ENCODE measurements at regions not wholly inside any gene's neighbourhood (a gene's known extent, or its start where the extent isn't known, plus 50 kb on each side); places are given as distances from the start of the nearest gene placed in this dataset.

DNA sequence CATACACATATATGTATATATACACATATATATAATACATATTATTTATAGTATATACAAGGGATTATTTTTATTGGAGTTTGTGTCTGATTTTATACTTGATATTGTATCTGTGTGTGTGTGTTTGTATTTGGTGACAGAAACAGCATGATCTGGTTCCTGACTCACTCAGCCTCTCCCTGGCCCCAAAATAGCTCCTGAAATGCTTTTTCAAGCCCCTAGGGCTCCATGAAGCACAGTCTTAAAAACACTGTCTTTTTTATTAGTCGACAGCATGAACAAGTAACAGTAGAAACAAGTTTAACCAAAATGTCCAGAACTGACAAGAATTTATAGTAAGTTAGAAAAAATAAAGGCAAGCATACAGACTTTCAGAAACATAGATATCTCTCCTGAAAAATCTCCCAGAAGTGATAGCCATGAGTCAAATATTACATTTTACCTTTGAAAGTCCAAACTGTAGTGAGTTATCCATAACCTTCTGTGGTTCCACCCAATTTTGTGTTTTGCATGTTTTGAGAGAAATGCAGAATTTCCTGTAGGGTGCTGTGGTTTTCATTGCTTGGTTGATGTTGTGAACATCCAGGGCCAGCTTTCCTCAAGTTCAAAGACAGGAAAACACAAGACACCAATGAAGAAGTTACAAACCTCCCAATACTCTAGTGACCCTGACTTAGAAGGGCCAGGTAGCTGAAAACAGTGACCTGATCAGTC, 98.5 kb upstream of the CCDC80 start:
- DNase-seq (ENCODE audit: low read depth in 2 of 2), result peak; percentile 48 to 61
- TF ChIP-seq, protein P1, sequence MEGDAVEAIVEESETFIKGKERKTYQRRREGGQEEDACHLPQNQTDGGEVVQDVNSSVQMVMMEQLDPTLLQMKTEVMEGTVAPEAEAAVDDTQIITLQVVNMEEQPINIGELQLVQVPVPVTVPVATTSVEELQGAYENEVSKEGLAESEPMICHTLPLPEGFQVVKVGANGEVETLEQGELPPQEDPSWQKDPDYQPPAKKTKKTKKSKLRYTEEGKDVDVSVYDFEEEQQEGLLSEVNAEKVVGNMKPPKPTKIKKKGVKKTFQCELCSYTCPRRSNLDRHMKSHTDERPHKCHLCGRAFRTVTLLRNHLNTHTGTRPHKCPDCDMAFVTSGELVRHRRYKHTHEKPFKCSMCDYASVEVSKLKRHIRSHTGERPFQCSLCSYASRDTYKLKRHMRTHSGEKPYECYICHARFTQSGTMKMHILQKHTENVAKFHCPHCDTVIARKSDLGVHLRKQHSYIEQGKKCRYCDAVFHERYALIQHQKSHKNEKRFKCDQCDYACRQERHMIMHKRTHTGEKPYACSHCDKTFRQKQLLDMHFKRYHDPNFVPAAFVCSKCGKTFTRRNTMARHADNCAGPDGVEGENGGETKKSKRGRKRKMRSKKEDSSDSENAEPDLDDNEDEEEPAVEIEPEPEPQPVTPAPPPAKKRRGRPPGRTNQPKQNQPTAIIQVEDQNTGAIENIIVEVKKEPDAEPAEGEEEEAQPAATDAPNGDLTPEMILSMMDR (IDR thresholded peaks at IDR 0.05; ENCODE audit: low read depth, low read length), result no peak
- H3K4me3 ChIP-seq (replicated peaks in 1 of 2; ENCODE audit: low read depth in 2 of 2, low read length in 2 of 2), result no peak overlapping the region

DNA sequence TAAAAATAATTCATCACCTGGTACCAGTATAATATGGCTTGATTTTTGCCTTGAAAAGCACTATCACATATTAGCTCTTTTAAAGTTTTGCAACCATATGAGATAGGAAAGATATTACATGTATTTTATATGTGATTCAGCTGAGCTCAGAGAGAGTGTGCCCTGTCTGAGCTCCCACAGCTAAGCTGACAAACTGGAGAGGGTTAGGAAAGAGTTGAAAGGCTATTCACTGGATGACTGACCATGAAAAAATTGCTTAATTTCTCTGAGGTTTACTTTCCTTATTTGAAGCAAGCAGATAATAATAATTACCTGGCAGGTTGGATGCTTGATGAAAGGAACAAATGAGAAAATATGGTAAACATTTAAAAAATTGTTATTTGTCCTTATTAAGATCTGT, 97.4 kb upstream of the CCDC80 start:
- peak; percentile 66 to 67 for DNase-seq (ENCODE audit: low read depth in 2 of 2)
- TF ChIP-seq, protein P1 (IDR thresholded peaks at IDR 0.05; ENCODE audit: low read depth, low read length), result no peak
- no peak overlapping the region for H3K4me3 ChIP-seq (replicated peaks in 1 of 2; ENCODE audit: low read depth in 2 of 2, low read length in 2 of 2)

DNA sequence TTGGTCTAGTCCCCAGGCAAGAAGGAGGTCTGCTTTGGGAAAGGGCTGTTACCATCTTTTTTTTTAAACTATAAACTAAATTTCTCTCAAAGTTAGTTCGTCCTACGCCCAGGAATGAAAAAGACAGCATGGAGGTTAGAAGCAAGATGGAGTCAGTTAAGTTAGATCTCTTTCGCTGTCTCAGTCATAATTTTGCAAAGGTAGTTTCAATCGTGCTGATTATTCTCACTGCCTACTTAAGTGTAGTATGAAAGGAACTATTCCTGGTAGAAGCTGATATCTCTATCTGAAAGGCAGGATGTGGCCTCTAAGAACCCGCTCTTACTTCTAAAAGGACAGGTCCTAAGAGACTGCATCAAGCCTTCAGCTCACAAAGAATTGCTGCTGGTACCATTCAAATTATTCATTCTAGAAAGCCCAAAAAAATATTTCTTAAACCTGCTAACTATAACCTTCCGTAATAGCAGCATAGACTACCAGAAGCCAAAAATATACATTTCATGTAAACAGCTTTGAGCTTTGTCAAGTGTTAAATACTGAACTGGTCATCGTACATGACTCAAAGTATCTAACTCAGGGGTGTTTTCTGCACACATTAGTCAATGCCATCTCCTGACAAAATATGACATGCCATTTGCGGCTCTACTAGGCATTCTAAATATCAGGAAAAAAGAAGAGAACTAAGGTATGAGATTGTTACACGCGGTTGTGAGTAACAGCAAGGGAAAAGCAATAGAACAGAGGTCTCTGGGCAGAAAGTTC, 96.0 kb upstream of the CCDC80 start:
- H3K4me3 ChIP-seq (replicated peaks in 1 of 2; ENCODE audit: low read depth in 2 of 2, low read length in 2 of 2), result no peak overlapping the region
- TF ChIP-seq, protein P1 (IDR thresholded peaks at IDR 0.05; ENCODE audit: low read depth, low read length), result no peak
- no peak for DNase-seq (ENCODE audit: low read depth in 2 of 2)

DNA sequence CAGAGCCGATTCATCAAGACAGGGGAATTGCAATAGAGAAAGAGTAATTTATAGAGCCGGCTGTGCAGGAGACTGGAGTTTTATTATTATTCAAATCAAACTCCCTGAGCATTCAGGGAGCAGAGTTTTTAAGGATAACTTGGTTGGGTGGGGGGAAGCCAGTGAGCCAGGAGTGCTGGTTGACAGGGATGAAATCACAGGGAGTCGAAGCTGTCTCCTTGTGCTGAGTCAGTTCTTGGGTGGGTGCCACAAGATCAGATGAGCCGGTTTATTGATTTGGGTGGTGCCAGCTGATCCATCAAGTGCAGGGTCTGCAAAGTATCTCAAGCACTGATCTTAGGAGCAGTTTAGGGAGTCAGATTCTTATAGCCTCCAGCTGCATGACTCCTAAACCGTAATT, 95.4 kb upstream of the CCDC80 start:
- no peak for DNase-seq (ENCODE audit: low read depth in 2 of 2)
- TF ChIP-seq, protein P1 (IDR thresholded peaks at IDR 0.05; ENCODE audit: low read depth, low read length), result no peak
- H3K4me3 ChIP-seq (replicated peaks in 1 of 2; ENCODE audit: low read depth in 2 of 2, low read length in 2 of 2), result no peak overlapping the region

DNA sequence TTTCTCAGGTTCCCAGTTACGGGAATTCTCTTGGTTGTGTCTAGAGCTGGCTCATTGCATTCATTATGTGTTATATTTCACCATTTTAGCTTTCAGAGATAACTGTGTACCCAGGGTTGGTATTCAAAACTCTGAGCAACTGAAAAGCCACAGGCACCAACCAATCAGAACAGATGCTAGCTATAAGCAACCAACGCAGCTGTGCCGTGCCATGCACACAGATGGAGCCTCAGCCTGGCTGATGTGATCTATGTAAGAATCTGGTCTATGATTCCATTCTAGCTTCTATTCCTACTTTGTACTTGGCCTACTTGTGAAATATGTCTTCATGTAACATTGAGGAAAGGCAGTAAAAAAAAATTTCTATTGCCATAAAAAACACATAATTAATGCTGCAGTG, 95.0 kb upstream of the CCDC80 start:
- no peak for DNase-seq (ENCODE audit: low read depth in 2 of 2)
- TF ChIP-seq, protein P1 (IDR thresholded peaks at IDR 0.05; ENCODE audit: low read depth, low read length), result no peak
- H3K4me3 ChIP-seq (replicated peaks in 1 of 2; ENCODE audit: low read depth in 2 of 2, low read length in 2 of 2), result no peak overlapping the region

DNA sequence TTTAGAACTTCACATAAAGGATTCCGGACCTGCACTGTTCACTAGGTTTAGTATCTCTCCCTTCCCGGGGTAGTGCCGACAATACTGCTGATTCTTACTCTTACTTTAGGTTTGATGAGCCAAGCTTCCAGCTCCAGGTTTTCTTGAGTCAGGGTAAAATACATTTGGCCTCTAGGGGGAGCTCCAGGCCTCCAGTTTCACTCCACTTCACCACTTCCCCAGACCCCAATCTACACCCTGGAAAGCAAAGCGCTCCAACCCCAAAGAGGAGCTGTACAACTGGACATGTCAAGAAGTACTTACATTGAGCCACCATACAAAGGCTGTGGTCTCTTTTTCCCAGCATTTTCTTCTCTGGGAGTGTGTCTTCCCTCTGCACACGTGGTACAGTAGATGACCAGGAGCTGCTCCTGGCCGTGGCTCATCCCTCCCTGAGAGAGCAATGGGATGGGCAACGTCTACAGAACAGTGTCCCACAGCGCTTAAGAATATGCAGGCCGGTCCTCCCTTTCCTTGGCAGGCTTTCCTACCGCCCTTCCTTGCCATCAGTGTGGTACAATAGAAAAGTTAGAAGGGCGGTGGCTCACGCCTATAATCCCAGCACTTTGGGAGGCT, 93.9 kb upstream of the CCDC80 start:
- H3K4me3 ChIP-seq (replicated peaks in 1 of 2; ENCODE audit: low read depth in 2 of 2, low read length in 2 of 2), result no peak overlapping the region
- TF ChIP-seq, protein P1 (IDR thresholded peaks at IDR 0.05; ENCODE audit: low read depth, low read length), result peak; percentile 72
- DNase-seq (ENCODE audit: low read depth in 2 of 2), result peak; percentile 93 to 96
